Neuronal stem cell (in vitro differentiated cells): ENCODE measurements at regions not wholly inside any gene's neighbourhood (a gene's known extent, or its start where the extent isn't known, plus 50 kb on each side); places are given as distances from the start of the nearest gene placed in this dataset.

ENCODE experiments used
- DNase-seq: peaks from one replicate; pipeline ENCODE4 v3.0.0-alpha.2; 2013; ENCODE audit warnings: low spot score
- H2AFZ ChIP-seq: one replicate; pipeline ENCODE4 v1.6.1; 2013; ENCODE audit warnings: mild to moderate bottlenecking, low read length, inconsistent platforms
- H2AK5ac ChIP-seq: 2 replicates; pipeline ENCODE4 v1.6.1; 2013; ENCODE audit warnings: low read depth, mild to moderate bottlenecking, inconsistent platforms, low read length, moderate library complexity, mixed read lengths
- H2BK120ac ChIP-seq: 2 replicates; pipeline ENCODE4 v1.6.1; 2013; ENCODE audit warnings: low read depth, mild to moderate bottlenecking, inconsistent platforms, low read length, moderate library complexity, mixed read lengths
- H2BK12ac ChIP-seq: one replicate; pipeline ENCODE4 v1.6.1; 2013; ENCODE audit warnings: low read length, inconsistent platforms
- H2BK15ac ChIP-seq: 2 replicates; pipeline ENCODE4 v1.6.1; 2013; ENCODE audit warnings: mild to moderate bottlenecking, low read length, inconsistent platforms, mixed read lengths
- H2BK5ac ChIP-seq: one replicate; pipeline ENCODE4 v1.6.1; 2013; ENCODE audit warnings: inconsistent platforms, mild to moderate bottlenecking, low read length, moderate library complexity
- H3K14ac ChIP-seq: one replicate; pipeline ENCODE4 v1.6.1; 2013; ENCODE audit warnings: low read length, inconsistent platforms
- H3K18ac ChIP-seq: 2 replicates; pipeline ENCODE4 v1.6.1; 2013; ENCODE audit warnings: low read length, inconsistent platforms
- H3K23ac ChIP-seq: 2 replicates; pipeline ENCODE4 v1.6.1; 2013; ENCODE audit warnings: low read depth, mild to moderate bottlenecking, mixed read lengths, low read length, inconsistent platforms; ENCODE audit not compliant: poor library complexity
- H3K27ac ChIP-seq: replicated peaks from 3 replicates; pipeline ENCODE4 v1.5.1; 2013; ENCODE audit warnings: low read length, inconsistent platforms
- H3K27me3 ChIP-seq, 3 experiments: 2 replicates each; pipeline ENCODE4 v1.6.1; 2013; ENCODE audit warnings: low read length in 3 of 3, mild to moderate bottlenecking in 2 of 3, inconsistent platforms in 1 of 3, low read depth in 1 of 3, mixed read lengths in 1 of 3, moderate library complexity in 1 of 3; ENCODE audit not compliant: control insufficient read depth in 3 of 3, insufficient read depth in 3 of 3
- H3K36me3 ChIP-seq, 2 donors: replicated peaks in 1 of 2; 2 replicates each; pipeline ENCODE4 v1.6.1; 2013; ENCODE audit warnings: low read length in 2 of 2; ENCODE audit not compliant: control insufficient read depth in 2 of 2, insufficient read depth in 2 of 2
- H3K4ac ChIP-seq: 2 replicates; pipeline ENCODE4 v1.6.1; 2013; ENCODE audit warnings: inconsistent platforms, mild to moderate bottlenecking, low read length, moderate library complexity
- H3K4me1 ChIP-seq, 2 donors: 1 replicate in 1 of 2; 2 replicates in 1 of 2; pipeline ENCODE4 v1.6.1; 2013; ENCODE audit warnings: low read length in 2 of 2, low read depth in 1 of 2; ENCODE audit not compliant: control insufficient read depth in 2 of 2, insufficient read depth in 1 of 2
- H3K4me2 ChIP-seq: one replicate; pipeline ENCODE4 v1.6.1; 2013; ENCODE audit warnings: mild to moderate bottlenecking, low read length, inconsistent platforms; ENCODE audit not compliant: insufficient read depth, poor library complexity, severe bottlenecking
- H3K4me3 ChIP-seq, 2 donors: 2 replicates each; pipeline ENCODE4 v1.5.1; 2013; ENCODE audit warnings: low read length in 2 of 2, mild to moderate bottlenecking in 2 of 2, inconsistent platforms in 1 of 2, moderate library complexity in 1 of 2
- H3K79me1 ChIP-seq: one replicate; pipeline ENCODE4 v1.6.1; 2013; ENCODE audit warnings: low read depth, mild to moderate bottlenecking, inconsistent platforms, low read length, moderate library complexity
- H3K9ac ChIP-seq: one replicate; pipeline ENCODE4 v1.6.1; 2013; ENCODE audit warnings: mild to moderate bottlenecking, low read depth, low read length, inconsistent platforms; ENCODE audit not compliant: poor library complexity
- H3K9me3 ChIP-seq, 2 donors: replicated peaks in 1 of 2; 2 replicates each; pipeline versions ENCODE3 to v1.6.1; 2013; ENCODE audit warnings: low read length in 2 of 2, mild to moderate bottlenecking in 2 of 2, inconsistent platforms in 1 of 2, low read depth in 1 of 2, mixed read lengths in 1 of 2, moderate library complexity in 1 of 2; ENCODE audit not compliant: control insufficient read depth in 2 of 2, insufficient read depth in 1 of 2
- H4K8ac ChIP-seq: one replicate; pipeline ENCODE4 v1.6.1; 2013; ENCODE audit warnings: low read depth, mild to moderate bottlenecking, inconsistent platforms, low read length, moderate library complexity
- H4K91ac ChIP-seq: one replicate; pipeline ENCODE4 v1.6.1; 2013; ENCODE audit warnings: low read length, low read depth, mild to moderate bottlenecking, inconsistent platforms; ENCODE audit not compliant: poor library complexity
- WGBS, 2 donors: extraction: QIAGEN DNeasy Blood & Tissue Kit; methylation state at CpG; one replicate each; pipeline ENCODE4 v1.1.7; 2013; ENCODE audit warnings: missing lambda C conversion rate in 2 of 2, mixed read lengths in 1 of 2; ENCODE audit not compliant: insufficient read length in 2 of 2, insufficient replicate concordance in 1 of 2; ENCODE audit errors: extremely low coverage in 2 of 2; 5-methylcytosine and 5-hydroxymethylcytosine counted together

DNA sequence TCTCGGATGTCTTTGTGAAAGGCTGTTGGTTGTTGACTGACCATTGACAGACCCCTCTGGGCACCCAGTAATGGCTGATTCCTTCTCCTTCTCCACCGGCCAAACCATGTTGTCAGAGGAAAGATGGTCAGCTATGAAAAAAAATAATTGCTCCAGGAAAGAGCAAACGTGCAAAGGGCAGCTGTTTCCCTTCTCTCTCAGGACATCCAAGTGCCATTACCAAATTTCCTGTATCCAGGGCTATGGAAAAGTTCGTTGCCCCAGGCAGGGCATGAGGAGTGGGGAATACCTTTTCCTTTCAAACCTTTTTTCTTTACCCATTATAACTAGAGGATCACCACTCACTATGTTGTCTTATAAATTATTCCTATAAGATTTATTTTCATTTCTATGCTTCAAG, 321.5 kb upstream of the HNRNPA3 start:
- no peaks in the 10 kb centered on the region for H3K9me3 ChIP-seq
- H3K36me3 ChIP-seq = no peaks in the 10 kb centered on the region
- no peak overlapping the region for H3K4ac ChIP-seq
- H2BK120ac ChIP-seq = no peak overlapping the region
- no peak overlapping the region for H2BK12ac ChIP-seq
- H4K8ac ChIP-seq = no peak overlapping the region
- H3K18ac ChIP-seq = no peak overlapping the region
- H3K9ac ChIP-seq = no peak overlapping the region
- H3K4me3 ChIP-seq = no peak overlapping the region
- no peaks in the 10 kb centered on the region for H3K4me1 ChIP-seq
- no peak overlapping the region for H3K4me2 ChIP-seq
- H2BK5ac ChIP-seq = no peak overlapping the region
- DNase-seq = no peak
- no peak overlapping the region for H3K23ac ChIP-seq
- no peaks in the 10 kb centered on the region for H3K79me1 ChIP-seq
- H3K27me3 ChIP-seq = no peaks in the 10 kb centered on the region
- no peak overlapping the region for H2BK15ac ChIP-seq
- H2AK5ac ChIP-seq = no peak overlapping the region
- no CpG with 5 or more reads among the region's 4 CpGs for WGBS, 2 donors
- H3K27ac ChIP-seq = no peak overlapping the region
- H2AFZ ChIP-seq = no peak overlapping the region
- H3K14ac ChIP-seq = no peak overlapping the region
- H4K91ac ChIP-seq = no peak overlapping the region

- H2BK12ac ChIP-seq = no peak overlapping the region
- H3K4ac ChIP-seq = no peak overlapping the region
- no peaks in the 10 kb centered on the region for H3K27me3 ChIP-seq
- H3K23ac ChIP-seq = no peak overlapping the region
- no peak overlapping the region for H2AK5ac ChIP-seq
- no peaks in the 10 kb centered on the region for H3K4me1 ChIP-seq
- H2BK5ac ChIP-seq = no peak overlapping the region
- no CpG with 5 or more reads among the region's 1 CpG for WGBS, 2 donors
- H3K27ac ChIP-seq = no peak overlapping the region
- no peak overlapping the region for H4K8ac ChIP-seq
- H2AFZ ChIP-seq = no peak overlapping the region
- no peak overlapping the region for H3K4me3 ChIP-seq
- no peak for DNase-seq
- H2BK15ac ChIP-seq = no peak overlapping the region
- H3K9ac ChIP-seq = no peak overlapping the region
- H2BK120ac ChIP-seq = no peak overlapping the region
- H3K4me2 ChIP-seq = no peak overlapping the region
- H3K18ac ChIP-seq = no peak overlapping the region
- H4K91ac ChIP-seq = no peak overlapping the region
- H3K79me1 ChIP-seq = no peaks in the 10 kb centered on the region
- H3K9me3 ChIP-seq = no peaks in the 10 kb centered on the region
- no peak overlapping the region for H3K14ac ChIP-seq
- no peaks in the 10 kb centered on the region for H3K36me3 ChIP-seq
Measured at GRCh38 chr2:176891857-176892256, 320.7 kb upstream of the HNRNPA3 start.

DNA sequence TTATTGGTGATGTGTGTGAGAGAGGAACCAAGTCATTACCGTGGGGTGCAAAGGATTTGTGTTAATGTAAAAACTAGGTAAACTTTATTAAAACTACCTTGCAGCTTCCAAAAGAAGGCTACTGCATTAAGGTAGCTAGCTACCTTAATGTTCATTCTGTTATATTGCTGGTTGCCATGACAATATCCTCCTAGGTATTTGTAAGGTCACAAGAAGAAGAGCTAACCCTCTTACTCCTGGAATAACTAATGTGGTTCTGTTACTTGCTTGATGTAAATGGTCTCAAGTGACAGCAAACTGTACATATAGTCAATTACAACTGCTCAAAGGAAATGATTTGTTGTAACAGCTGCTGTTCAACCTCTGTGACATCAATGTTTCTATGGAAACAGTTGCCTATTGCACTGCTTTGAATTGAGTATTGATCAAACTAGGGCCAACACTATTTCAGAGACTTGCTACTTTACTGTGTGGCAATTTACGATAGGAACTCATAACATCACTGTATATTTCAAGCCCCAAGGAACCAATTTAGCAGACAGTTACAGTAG, 319.8 kb upstream of the HNRNPA3 start:
- no CpG with 5 or more reads among the region's 2 CpGs for WGBS, 2 donors
- Histone ChIP-seq H3K27ac (no peak overlapping the region), H2BK12ac (no peak overlapping the region)

DNA sequence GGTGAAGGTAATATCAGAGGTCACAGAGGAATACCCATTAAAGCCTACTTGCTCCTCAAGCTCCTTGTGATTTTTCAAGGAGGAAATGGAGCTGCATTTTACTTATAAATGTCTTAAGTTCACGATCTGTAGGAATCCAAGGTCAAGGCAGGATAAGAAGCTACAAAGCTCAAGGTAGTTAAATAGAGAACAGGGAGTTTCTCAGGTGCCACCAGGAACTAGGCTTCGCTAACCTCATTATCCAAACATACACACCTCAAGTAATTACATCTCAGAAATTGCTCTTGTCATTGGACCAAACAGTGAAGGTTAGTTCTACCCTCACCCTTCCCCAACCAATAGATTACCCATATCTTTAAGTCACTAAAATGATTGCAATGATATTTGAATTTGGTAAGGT, 317.4 kb upstream of the HNRNPA3 start:
- H3K27me3 ChIP-seq = no peaks in the 10 kb centered on the region
- H2AK5ac ChIP-seq = no peak overlapping the region
- H2BK12ac ChIP-seq = no peak overlapping the region
- no peaks in the 10 kb centered on the region for H3K9me3 ChIP-seq
- H3K14ac ChIP-seq = no peak overlapping the region
- no peaks in the 10 kb centered on the region for H3K4me1 ChIP-seq
- H2BK5ac ChIP-seq = no peak overlapping the region
- WGBS, 2 donors = no CpG with 5 or more reads among the region's 2 CpGs
- H2AFZ ChIP-seq = no peak overlapping the region
- no peak overlapping the region for H2BK120ac ChIP-seq
- no peak overlapping the region for H4K91ac ChIP-seq
- no peak overlapping the region for H3K9ac ChIP-seq
- no peak overlapping the region for H3K4me3 ChIP-seq
- H3K4me2 ChIP-seq = no peak overlapping the region
- H3K36me3 ChIP-seq = no peaks in the 10 kb centered on the region
- H3K18ac ChIP-seq = no peak overlapping the region
- H2BK15ac ChIP-seq = no peak overlapping the region
- H3K79me1 ChIP-seq = no peaks in the 10 kb centered on the region
- no peak overlapping the region for H3K23ac ChIP-seq
- no peak for DNase-seq
- no peak overlapping the region for H4K8ac ChIP-seq
- H3K4ac ChIP-seq = no peak overlapping the region
- no peak overlapping the region for H3K27ac ChIP-seq

More for the DNA sequence above, 319.8 kb upstream of the HNRNPA3 start:
- Histone ChIP-seq H3K4ac (no peak overlapping the region), H3K14ac (no peak overlapping the region), H3K27me3 (no peaks in the 10 kb centered on the region), H3K9me3 (no peaks in the 10 kb centered on the region), H3K23ac (no peak overlapping the region), H4K91ac (no peak overlapping the region), H3K79me1 (no peaks in the 10 kb centered on the region), H2BK15ac (no peak overlapping the region), H3K4me1 (no peaks in the 10 kb centered on the region), H2BK120ac (no peak overlapping the region), H3K4me3 (no peak overlapping the region), H2BK5ac (no peak overlapping the region), H2AK5ac (no peak overlapping the region), H3K9ac (no peak overlapping the region), H2AFZ (no peak overlapping the region), H4K8ac (no peak overlapping the region), H3K4me2 (no peak overlapping the region), H3K18ac (no peak overlapping the region), H3K36me3 (no peaks in the 10 kb centered on the region)
- no peak for DNase-seq
